ENCODE measurements at regions not wholly inside any gene's neighbourhood (a gene's known extent, or its start where the extent isn't known, plus 50 kb on each side); places are given as distances from the start of the nearest gene placed in this dataset.

- 49 to 60% (median 53%) methylated on average over 2 of the region's 2 CpGs for WGBS, 4 donors
- no peaks in the 10 kb centered on the region for H3K9me3 ChIP-seq (replicated peaks in 1 of 3)
- no peak overlapping the region for H3K4me3 ChIP-seq
- intact Hi-C loops (cut with DNase I), result no loop called here
- TF ChIP-seq POLR2A (IDR thresholded peaks at IDR 0.05), result no peak
- TF ChIP-seq CTCF (IDR thresholded peaks at IDR 0.05), result no peak
- H3K36me3 ChIP-seq (replicated peaks in 1 of 2), result no peaks in the 10 kb centered on the region
- no peak for DNase-seq
- no peak overlapping the region for H3K27ac ChIP-seq
- H3K27me3 ChIP-seq, result no peaks in the 10 kb centered on the region
- no peaks in the 10 kb centered on the region for H3K4me1 ChIP-seq (replicated peaks in 1 of 2)
Measured at GRCh38 chr3:80040067-80040466, 272.3 kb upstream of the ROBO1 start.

GRCh38 chr3:80036176-80036575 lies 268.4 kb upstream of the ROBO1 start:
- H3K36me3 ChIP-seq (replicated peaks in 1 of 2), result no peaks in the 10 kb centered on the region

GRCh38 chr3:80035021-80035420 lies 267.2 kb upstream of the ROBO1 start:
- no peaks in the 10 kb centered on the region for H3K4me1 ChIP-seq (replicated peaks in 1 of 2)
- no peaks in the 10 kb centered on the region for H3K36me3 ChIP-seq (replicated peaks in 1 of 2)
- H3K9me3 ChIP-seq (replicated peaks in 1 of 3), result no peaks in the 10 kb centered on the region
- TF ChIP-seq CTCF (IDR thresholded peaks at IDR 0.05), result no peak
- TF ChIP-seq POLR2A (IDR thresholded peaks at IDR 0.05), result no peak
- no peak for DNase-seq
- H3K27ac ChIP-seq, result no peak overlapping the region
- 77 to 87% (median 78%) methylated on average over 7 of the region's 7 CpGs for WGBS, 4 donors
- intact Hi-C loops (cut with DNase I), result no loop called here
- H3K4me3 ChIP-seq, result no peak overlapping the region
- no peaks in the 10 kb centered on the region for H3K27me3 ChIP-seq

More at GRCh38 chr3:80036176-80036575, 268.4 kb upstream of the ROBO1 start:
- no peak for DNase-seq
- Histone ChIP-seq H3K9me3 (replicated peaks in 1 of 3) (no peaks in the 10 kb centered on the region), H3K27me3 (no peaks in the 10 kb centered on the region), H3K27ac (no peak overlapping the region), H3K4me1 (replicated peaks in 1 of 2) (no peaks in the 10 kb centered on the region), H3K4me3 (no peak overlapping the region)
- intact Hi-C loops (cut with DNase I), result no loop called here
- no peak for TF ChIP-seq CTCF (IDR thresholded peaks at IDR 0.05)
- TF ChIP-seq POLR2A (IDR thresholded peaks at IDR 0.05), result no peak

GRCh38 chr3:80023010-80023409 lies 255.2 kb upstream of the ROBO1 start:
- TF ChIP-seq POLR2A (IDR thresholded peaks at IDR 0.05), result no peak
- no peak for TF ChIP-seq CTCF (IDR thresholded peaks at IDR 0.05)
- intact Hi-C loops (cut with DNase I), result no loop called here
- Histone ChIP-seq H3K4me1 (replicated peaks in 1 of 2) (no peaks in the 10 kb centered on the region), H3K36me3 (replicated peaks in 1 of 2) (no peaks in the 10 kb centered on the region), H3K27ac (no peak overlapping the region), H3K4me3 (no peak overlapping the region), H3K27me3 (no peaks in the 10 kb centered on the region), H3K9me3 (replicated peaks in 1 of 3) (no peaks in the 10 kb centered on the region)
- 72 to 84% (median 76%) methylated on average over 2 of the region's 2 CpGs for WGBS, 4 donors
- DNase-seq, result no peak
